HEK293T (cell line): ENCODE measurements at regions not wholly inside any gene's neighbourhood (a gene's known extent, or its start where the extent isn't known, plus 50 kb on each side); places are given as distances from the start of the nearest gene placed in this dataset.

Source experiments
- ELF4 ChIP-seq: fragments of 450-650 bp; IDR thresholded peaks from 2 replicates; pipeline ENCODE4 v1.6.1; 2017; ENCODE audit warnings: antibody characterized with exemption
- FOXK2 ChIP-seq: fragments of 450-650 bp; IDR thresholded peaks from 2 replicates; pipeline ENCODE4 v1.6.1; 2016; ENCODE audit warnings: mild to moderate bottlenecking
- L3MBTL2 ChIP-seq: fragments of 450-650 bp; conservative IDR thresholded peaks from 2 replicates; pipeline ENCODE4 v1.6.1; 2016; ENCODE audit warnings: mild to moderate bottlenecking
- TARDBP ChIP-seq: fragments of 450-650 bp; IDR thresholded peaks from 2 replicates; pipeline ENCODE4 v1.6.1; 2016

DNA sequence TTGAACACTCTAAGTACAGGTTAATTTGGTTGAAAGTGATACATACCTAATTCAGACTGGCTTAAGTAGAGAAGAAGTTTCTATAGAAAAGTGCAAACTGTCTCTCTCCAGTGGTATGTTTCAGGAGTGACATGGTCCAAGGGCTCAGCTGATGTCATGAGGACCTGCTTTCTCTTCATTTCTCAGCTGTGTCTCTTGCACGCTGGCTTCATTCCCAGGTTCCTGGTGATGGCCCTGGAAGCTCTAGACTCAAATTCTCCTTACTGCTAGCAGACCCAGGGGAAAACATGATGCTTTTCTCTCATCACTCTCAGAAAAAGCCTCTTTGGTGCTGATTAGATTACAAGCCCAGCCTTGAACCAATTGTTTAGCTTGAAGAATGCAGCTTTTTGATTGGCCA lies 211.9 kb upstream of the CLINT1 start:
- TF ChIP-seq TARDBP (no peak), FOXK2 (no peak), ELF4 (no peak), L3MBTL2 (no peak)
